ENCODE measurements at regions not wholly inside any gene's neighbourhood (a gene's known extent, or its start where the extent isn't known, plus 50 kb on each side); places are given as distances from the start of the nearest gene placed in this dataset.

- H3K27ac ChIP-seq (ENCODE audit: insufficient read depth, low read length), result no peak overlapping the region
- H3K4me1 ChIP-seq (ENCODE audit: control insufficient read depth, extremely low read depth, insufficient read depth, low read length), result no peaks in the 10 kb centered on the region
- H3K4me3 ChIP-seq (replicated peaks in 1 of 4; ENCODE audit: control extremely low read depth in 1 of 4, insufficient read depth in 1 of 4, low read depth in 3 of 4, low read length in 4 of 4), result no peak overlapping the region
- H3K36me3 ChIP-seq (ENCODE audit: control insufficient read depth, insufficient read depth, low read length), result no peaks in the 10 kb centered on the region
- no peak overlapping the region for H3K4me2 ChIP-seq (ENCODE audit: extremely low read depth, insufficient read depth, low read length)
- H3K9ac ChIP-seq (ENCODE audit: insufficient read depth, low read length), result no peak overlapping the region
- H3K27me3 ChIP-seq (ENCODE audit: control insufficient read depth, insufficient read depth, low read length), result no peaks in the 10 kb centered on the region
- no peak overlapping the region for H2AFZ ChIP-seq (ENCODE audit: low read length)
- TF ChIP-seq EZH2 (IDR thresholded peaks at IDR 0.05; ENCODE audit: low read length, missing control alignments) (no peak), CTCF (conservative IDR thresholded peaks at IDR 0.05 in 1 of 2, IDR thresholded peaks at IDR 0.05 in 1 of 2; ENCODE audit: low read depth in 1 of 2, low read length in 2 of 2) (no peak)
- H3K9me3 ChIP-seq (ENCODE audit: control insufficient read depth, insufficient read depth, low read depth, low read length), result no peaks in the 10 kb centered on the region
- H3K79me2 ChIP-seq (ENCODE audit: control insufficient read depth, insufficient read depth, low read length), result no peaks in the 10 kb centered on the region
- DNase-seq (ENCODE audit: low read depth in 2 of 2), result peak in 1 of 2 donors; percentile 73
- no peaks in the 10 kb centered on the region for H4K20me1 ChIP-seq (ENCODE audit: control insufficient read depth, extremely low read depth, insufficient read depth, low read length)
These were observed 331.9 kb upstream of the CCNG1 start for GRCh38 chr5:163105456-163105855.

GRCh38 chr5:163106098-163106497 is 331.3 kb upstream of the CCNG1 start:
- DNase-seq (ENCODE audit: low read depth in 2 of 2), result no peak
- Histone ChIP-seq H3K36me3 (ENCODE audit: control insufficient read depth, insufficient read depth, low read length) (no peaks in the 10 kb centered on the region), H3K4me2 (ENCODE audit: extremely low read depth, insufficient read depth, low read length) (no peak overlapping the region), H3K27ac (ENCODE audit: insufficient read depth, low read length) (no peak overlapping the region), H3K79me2 (ENCODE audit: control insufficient read depth, insufficient read depth, low read length) (no peaks in the 10 kb centered on the region), H3K9me3 (ENCODE audit: control insufficient read depth, insufficient read depth, low read depth, low read length) (no peaks in the 10 kb centered on the region), H3K4me3 (replicated peaks in 1 of 4; ENCODE audit: control extremely low read depth in 1 of 4, insufficient read depth in 1 of 4, low read depth in 3 of 4, low read length in 4 of 4) (no peak overlapping the region), H3K9ac (ENCODE audit: insufficient read depth, low read length) (no peak overlapping the region), H3K4me1 (ENCODE audit: control insufficient read depth, extremely low read depth, insufficient read depth, low read length) (no peaks in the 10 kb centered on the region), H2AFZ (ENCODE audit: low read length) (no peak overlapping the region), H3K27me3 (ENCODE audit: control insufficient read depth, insufficient read depth, low read length) (no peaks in the 10 kb centered on the region), H4K20me1 (ENCODE audit: control insufficient read depth, extremely low read depth, insufficient read depth, low read length) (no peaks in the 10 kb centered on the region)
- TF ChIP-seq EZH2 (IDR thresholded peaks at IDR 0.05; ENCODE audit: low read length, missing control alignments) (no peak), CTCF (conservative IDR thresholded peaks at IDR 0.05 in 1 of 2, IDR thresholded peaks at IDR 0.05 in 1 of 2; ENCODE audit: low read depth in 1 of 2, low read length in 2 of 2) (no peak)

GRCh38 chr5:163108351-163108750 is 329.0 kb upstream of the CCNG1 start:
- H4K20me1 ChIP-seq (ENCODE audit: control insufficient read depth, extremely low read depth, insufficient read depth, low read length), result no peaks in the 10 kb centered on the region
- H3K9ac ChIP-seq (ENCODE audit: insufficient read depth, low read length), result no peak overlapping the region
- no peaks in the 10 kb centered on the region for H3K79me2 ChIP-seq (ENCODE audit: control insufficient read depth, insufficient read depth, low read length)
- H3K4me2 ChIP-seq (ENCODE audit: extremely low read depth, insufficient read depth, low read length), result no peak overlapping the region
- H3K4me1 ChIP-seq (ENCODE audit: control insufficient read depth, extremely low read depth, insufficient read depth, low read length), result no peaks in the 10 kb centered on the region
- H3K27ac ChIP-seq (ENCODE audit: insufficient read depth, low read length), result no peak overlapping the region
- H3K9me3 ChIP-seq (ENCODE audit: control insufficient read depth, insufficient read depth, low read depth, low read length), result no peaks in the 10 kb centered on the region
- DNase-seq (ENCODE audit: low read depth in 2 of 2), result no peak
- TF ChIP-seq CTCF (conservative IDR thresholded peaks at IDR 0.05 in 1 of 2, IDR thresholded peaks at IDR 0.05 in 1 of 2; ENCODE audit: low read depth in 1 of 2, low read length in 2 of 2), result no peak
- no peak for TF ChIP-seq EZH2 (IDR thresholded peaks at IDR 0.05; ENCODE audit: low read length, missing control alignments)
- no peaks in the 10 kb centered on the region for H3K36me3 ChIP-seq (ENCODE audit: control insufficient read depth, insufficient read depth, low read length)
- H3K4me3 ChIP-seq (replicated peaks in 1 of 4; ENCODE audit: control extremely low read depth in 1 of 4, insufficient read depth in 1 of 4, low read depth in 3 of 4, low read length in 4 of 4), result no peak overlapping the region
- H3K27me3 ChIP-seq (ENCODE audit: control insufficient read depth, insufficient read depth, low read length), result no peaks in the 10 kb centered on the region
- no peak overlapping the region for H2AFZ ChIP-seq (ENCODE audit: low read length)
